ENCODE measurements at regions not wholly inside any gene's neighbourhood (a gene's known extent, or its start where the extent isn't known, plus 50 kb on each side); places are given as distances from the start of the nearest gene placed in this dataset.

DNA sequence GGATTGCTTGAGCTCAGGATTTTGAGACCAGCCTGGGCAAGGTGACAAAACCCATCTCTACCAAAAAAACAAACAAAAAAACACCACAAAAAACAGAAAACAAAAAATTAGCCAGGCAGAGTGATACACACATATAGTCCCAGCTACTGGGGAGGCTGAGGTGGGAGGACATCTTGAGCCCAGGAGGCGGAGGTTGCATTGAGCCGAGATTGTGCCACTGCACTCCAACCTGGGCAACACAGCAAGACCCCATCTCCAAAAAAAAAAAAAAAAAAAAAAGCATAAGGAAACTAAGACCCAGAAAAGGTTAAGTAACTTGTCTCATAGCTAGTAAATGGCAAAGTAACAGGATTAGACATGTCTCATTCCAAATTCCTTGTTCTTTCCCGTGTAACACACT, 56.3 kb upstream of the PSMA6 start:
- Histone ChIP-seq H3K4me1 (no peaks in the 10 kb centered on the region), H3K4me3 (ENCODE audit: low read depth, low read length) (no peak overlapping the region), H3K4me2 (ENCODE audit: low read length) (no peak overlapping the region), H3K9ac (no peak overlapping the region), H3K9me3 (ENCODE audit: control insufficient read depth, low read length) (no peaks in the 10 kb centered on the region), H3K27ac (no peak overlapping the region), H2AFZ (no peak overlapping the region), H3K36me3 (ENCODE audit: control insufficient read depth, insufficient read depth, low read length) (no peaks in the 10 kb centered on the region), H3K79me2 (no peaks in the 10 kb centered on the region), H3K27me3 (ENCODE audit: control insufficient read depth, insufficient read depth, low read length) (no peaks in the 10 kb centered on the region)
- TF ChIP-seq, protein P1, sequence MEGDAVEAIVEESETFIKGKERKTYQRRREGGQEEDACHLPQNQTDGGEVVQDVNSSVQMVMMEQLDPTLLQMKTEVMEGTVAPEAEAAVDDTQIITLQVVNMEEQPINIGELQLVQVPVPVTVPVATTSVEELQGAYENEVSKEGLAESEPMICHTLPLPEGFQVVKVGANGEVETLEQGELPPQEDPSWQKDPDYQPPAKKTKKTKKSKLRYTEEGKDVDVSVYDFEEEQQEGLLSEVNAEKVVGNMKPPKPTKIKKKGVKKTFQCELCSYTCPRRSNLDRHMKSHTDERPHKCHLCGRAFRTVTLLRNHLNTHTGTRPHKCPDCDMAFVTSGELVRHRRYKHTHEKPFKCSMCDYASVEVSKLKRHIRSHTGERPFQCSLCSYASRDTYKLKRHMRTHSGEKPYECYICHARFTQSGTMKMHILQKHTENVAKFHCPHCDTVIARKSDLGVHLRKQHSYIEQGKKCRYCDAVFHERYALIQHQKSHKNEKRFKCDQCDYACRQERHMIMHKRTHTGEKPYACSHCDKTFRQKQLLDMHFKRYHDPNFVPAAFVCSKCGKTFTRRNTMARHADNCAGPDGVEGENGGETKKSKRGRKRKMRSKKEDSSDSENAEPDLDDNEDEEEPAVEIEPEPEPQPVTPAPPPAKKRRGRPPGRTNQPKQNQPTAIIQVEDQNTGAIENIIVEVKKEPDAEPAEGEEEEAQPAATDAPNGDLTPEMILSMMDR (IDR thresholded peaks at IDR 0.05), result no peak

DNA sequence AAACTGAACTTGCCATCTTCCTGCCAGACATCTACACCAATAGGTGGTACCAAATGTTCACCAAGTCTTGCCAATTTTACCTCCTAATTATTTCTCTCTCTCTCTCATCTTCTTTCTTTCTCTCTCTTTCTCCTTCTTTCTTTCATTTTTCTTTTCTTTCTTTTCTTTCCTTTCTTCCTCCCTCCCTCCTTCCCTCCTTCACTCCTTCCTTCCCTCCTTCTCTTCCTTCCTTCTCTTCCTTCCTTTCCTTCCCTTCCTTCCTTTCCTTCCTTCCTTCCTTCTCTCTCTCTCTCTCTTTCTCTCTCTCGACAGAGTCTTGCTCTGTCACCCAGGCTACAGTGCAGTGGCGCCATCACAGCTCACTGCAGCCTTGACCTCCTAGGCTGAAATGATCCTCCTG, 55.4 kb upstream of the PSMA6 start:
- Histone ChIP-seq H3K4me2 (ENCODE audit: low read length) (no peak overlapping the region), H3K27me3 (ENCODE audit: control insufficient read depth, insufficient read depth, low read length) (no peaks in the 10 kb centered on the region), H3K4me3 (ENCODE audit: low read depth, low read length) (no peak overlapping the region), H3K9me3 (ENCODE audit: control insufficient read depth, low read length) (no peaks in the 10 kb centered on the region), H3K27ac (no peak overlapping the region), H3K9ac (no peak overlapping the region), H2AFZ (no peak overlapping the region), H3K4me1 (no peaks in the 10 kb centered on the region), H3K36me3 (ENCODE audit: control insufficient read depth, insufficient read depth, low read length) (no peaks in the 10 kb centered on the region), H3K79me2 (peaks cover 3% of the 10 kb centered on the region)
- TF ChIP-seq, protein P1 (IDR thresholded peaks at IDR 0.05), result no peak

DNA sequence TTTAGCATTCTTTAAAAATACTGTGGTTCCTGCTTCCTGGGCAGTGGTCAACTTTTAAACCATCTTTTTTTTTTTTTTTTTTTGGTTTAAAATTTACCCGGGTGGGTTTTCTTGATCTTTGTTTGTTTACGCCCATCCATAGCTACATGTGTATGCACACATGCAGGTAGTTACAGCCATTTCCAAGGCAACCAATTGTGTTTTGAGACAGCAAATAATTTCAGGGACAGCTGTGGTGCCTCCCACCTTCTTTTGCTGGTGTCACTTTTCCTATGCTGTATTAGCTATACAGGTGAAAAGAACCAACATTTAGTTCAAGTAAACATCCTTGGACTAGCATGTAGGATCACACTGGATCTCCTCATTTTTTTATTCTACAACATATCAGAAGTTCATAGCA, 52.0 kb upstream of the PSMA6 start:
- Histone ChIP-seq H3K36me3 (ENCODE audit: control insufficient read depth, insufficient read depth, low read length) (no peaks in the 10 kb centered on the region), H3K4me2 (ENCODE audit: low read length) (no peak overlapping the region), H3K4me3 (ENCODE audit: low read depth, low read length) (no peak overlapping the region), H3K9ac (no peak overlapping the region), H3K4me1 (no peaks in the 10 kb centered on the region), H3K9me3 (ENCODE audit: control insufficient read depth, low read length) (no peaks in the 10 kb centered on the region), H3K79me2 (peaks cover 3% of the 10 kb centered on the region), H3K27me3 (ENCODE audit: control insufficient read depth, insufficient read depth, low read length) (no peaks in the 10 kb centered on the region), H2AFZ (no peak overlapping the region), H3K27ac (no peak overlapping the region)
- TF ChIP-seq, protein P1 (IDR thresholded peaks at IDR 0.05), result no peak
